ENCODE measurements at regions not wholly inside any gene's neighbourhood (a gene's known extent, or its start where the extent isn't known, plus 50 kb on each side); places are given as distances from the start of the nearest gene placed in this dataset.

- Histone ChIP-seq H4K20me1 (ENCODE audit: control insufficient read depth, extremely low read depth, insufficient read depth, low read length) (no peaks in the 10 kb centered on the region), H3K9me3 (ENCODE audit: control insufficient read depth, insufficient read depth, low read depth, low read length) (no peaks in the 10 kb centered on the region), H3K9ac (ENCODE audit: insufficient read depth, low read length) (no peak overlapping the region), H3K27me3 (ENCODE audit: control insufficient read depth, insufficient read depth, low read length) (no peaks in the 10 kb centered on the region), H3K27ac (ENCODE audit: insufficient read depth, low read length) (no peak overlapping the region), H3K79me2 (ENCODE audit: control insufficient read depth, insufficient read depth, low read length) (no peaks in the 10 kb centered on the region), H2AFZ (ENCODE audit: low read length) (no peak overlapping the region), H3K36me3 (ENCODE audit: control insufficient read depth, insufficient read depth, low read length) (no peaks in the 10 kb centered on the region), H3K4me2 (ENCODE audit: extremely low read depth, insufficient read depth, low read length) (no peak overlapping the region), H3K4me3 (replicated peaks in 1 of 4; ENCODE audit: control extremely low read depth in 1 of 4, insufficient read depth in 1 of 4, low read depth in 3 of 4, low read length in 4 of 4) (no peak overlapping the region), H3K4me1 (ENCODE audit: control insufficient read depth, extremely low read depth, insufficient read depth, low read length) (no peaks in the 10 kb centered on the region)
- TF ChIP-seq, protein P1, sequence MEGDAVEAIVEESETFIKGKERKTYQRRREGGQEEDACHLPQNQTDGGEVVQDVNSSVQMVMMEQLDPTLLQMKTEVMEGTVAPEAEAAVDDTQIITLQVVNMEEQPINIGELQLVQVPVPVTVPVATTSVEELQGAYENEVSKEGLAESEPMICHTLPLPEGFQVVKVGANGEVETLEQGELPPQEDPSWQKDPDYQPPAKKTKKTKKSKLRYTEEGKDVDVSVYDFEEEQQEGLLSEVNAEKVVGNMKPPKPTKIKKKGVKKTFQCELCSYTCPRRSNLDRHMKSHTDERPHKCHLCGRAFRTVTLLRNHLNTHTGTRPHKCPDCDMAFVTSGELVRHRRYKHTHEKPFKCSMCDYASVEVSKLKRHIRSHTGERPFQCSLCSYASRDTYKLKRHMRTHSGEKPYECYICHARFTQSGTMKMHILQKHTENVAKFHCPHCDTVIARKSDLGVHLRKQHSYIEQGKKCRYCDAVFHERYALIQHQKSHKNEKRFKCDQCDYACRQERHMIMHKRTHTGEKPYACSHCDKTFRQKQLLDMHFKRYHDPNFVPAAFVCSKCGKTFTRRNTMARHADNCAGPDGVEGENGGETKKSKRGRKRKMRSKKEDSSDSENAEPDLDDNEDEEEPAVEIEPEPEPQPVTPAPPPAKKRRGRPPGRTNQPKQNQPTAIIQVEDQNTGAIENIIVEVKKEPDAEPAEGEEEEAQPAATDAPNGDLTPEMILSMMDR (conservative IDR thresholded peaks at IDR 0.05 in 1 of 2, IDR thresholded peaks at IDR 0.05 in 1 of 2; ENCODE audit: low read depth in 1 of 2, low read length in 2 of 2): no peak
- no peak for TF ChIP-seq EZH2 (IDR thresholded peaks at IDR 0.05; ENCODE audit: low read length, missing control alignments)
- DNase-seq (ENCODE audit: low read depth in 2 of 2): no peak
These were observed 159.2 kb upstream of the ALDH1B1 start for GRCh38 chr9:38233343-38233742.

- no peak overlapping the region for H3K4me2 ChIP-seq (ENCODE audit: extremely low read depth, insufficient read depth, low read length)
- H4K20me1 ChIP-seq (ENCODE audit: control insufficient read depth, extremely low read depth, insufficient read depth, low read length): no peaks in the 10 kb centered on the region
- no peaks in the 10 kb centered on the region for H3K4me1 ChIP-seq (ENCODE audit: control insufficient read depth, extremely low read depth, insufficient read depth, low read length)
- no peak for DNase-seq (ENCODE audit: low read depth in 2 of 2)
- H3K27ac ChIP-seq (ENCODE audit: insufficient read depth, low read length): no peak overlapping the region
- H3K9ac ChIP-seq (ENCODE audit: insufficient read depth, low read length): no peak overlapping the region
- H3K9me3 ChIP-seq (ENCODE audit: control insufficient read depth, insufficient read depth, low read depth, low read length): no peaks in the 10 kb centered on the region
- H2AFZ ChIP-seq (ENCODE audit: low read length): no peak overlapping the region
- H3K4me3 ChIP-seq (replicated peaks in 1 of 4; ENCODE audit: control extremely low read depth in 1 of 4, insufficient read depth in 1 of 4, low read depth in 3 of 4, low read length in 4 of 4): no peak overlapping the region
- no peaks in the 10 kb centered on the region for H3K79me2 ChIP-seq (ENCODE audit: control insufficient read depth, insufficient read depth, low read length)
- no peaks in the 10 kb centered on the region for H3K36me3 ChIP-seq (ENCODE audit: control insufficient read depth, insufficient read depth, low read length)
- no peaks in the 10 kb centered on the region for H3K27me3 ChIP-seq (ENCODE audit: control insufficient read depth, insufficient read depth, low read length)
- TF ChIP-seq EZH2 (IDR thresholded peaks at IDR 0.05; ENCODE audit: low read length, missing control alignments): no peak
- TF ChIP-seq, protein P1 (conservative IDR thresholded peaks at IDR 0.05 in 1 of 2, IDR thresholded peaks at IDR 0.05 in 1 of 2; ENCODE audit: low read depth in 1 of 2, low read length in 2 of 2): no peak
These were observed 159.6 kb upstream of the ALDH1B1 start for GRCh38 chr9:38232895-38233294.

DNA sequence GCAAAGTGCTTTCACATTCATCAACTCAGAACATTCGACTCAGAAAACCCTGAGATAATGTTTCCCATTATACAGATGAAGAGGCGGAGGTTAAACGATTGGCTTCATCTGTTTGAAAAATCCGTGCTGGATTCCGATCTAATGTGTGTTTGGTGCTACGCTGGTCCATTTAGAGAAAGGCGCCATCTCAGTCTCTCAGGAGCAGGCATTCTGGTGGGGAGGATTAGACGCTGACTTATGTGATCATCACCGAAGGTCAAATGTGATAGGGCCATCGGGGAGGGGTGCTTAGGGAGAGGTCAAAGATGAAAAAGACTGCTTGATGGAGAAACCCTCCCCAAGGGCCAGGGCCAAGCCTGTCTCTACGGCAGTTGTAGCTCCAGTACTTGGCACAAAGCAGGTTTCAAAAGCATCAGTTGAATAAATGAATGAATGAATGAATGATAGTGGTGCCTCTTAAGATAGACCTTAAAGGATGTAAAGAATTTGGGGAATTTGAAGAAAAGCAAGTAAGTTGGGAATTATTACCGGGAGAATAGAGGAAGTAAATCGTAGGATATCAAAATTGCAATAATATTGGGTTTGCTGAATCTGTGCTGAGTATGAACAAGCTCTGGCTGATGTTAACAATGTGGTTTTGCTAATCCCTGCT, 160.6 kb upstream of the SHB start:
- no peaks in the 10 kb centered on the region for H3K36me3 ChIP-seq (ENCODE audit: control insufficient read depth, insufficient read depth, low read length)
- no peak overlapping the region for H3K4me3 ChIP-seq (replicated peaks in 1 of 4; ENCODE audit: control extremely low read depth in 1 of 4, insufficient read depth in 1 of 4, low read depth in 3 of 4, low read length in 4 of 4)
- TF ChIP-seq, protein P1 (conservative IDR thresholded peaks at IDR 0.05 in 1 of 2, IDR thresholded peaks at IDR 0.05 in 1 of 2; ENCODE audit: low read depth in 1 of 2, low read length in 2 of 2): no peak
- TF ChIP-seq EZH2 (IDR thresholded peaks at IDR 0.05; ENCODE audit: low read length, missing control alignments): no peak
- H3K9ac ChIP-seq (ENCODE audit: insufficient read depth, low read length): no peak overlapping the region
- peaks cover 8% of the 10 kb centered on the region for H3K27me3 ChIP-seq (ENCODE audit: control insufficient read depth, insufficient read depth, low read length)
- no peaks in the 10 kb centered on the region for H3K79me2 ChIP-seq (ENCODE audit: control insufficient read depth, insufficient read depth, low read length)
- no peaks in the 10 kb centered on the region for H3K9me3 ChIP-seq (ENCODE audit: control insufficient read depth, insufficient read depth, low read depth, low read length)
- no peak overlapping the region for H2AFZ ChIP-seq (ENCODE audit: low read length)
- H4K20me1 ChIP-seq (ENCODE audit: control insufficient read depth, extremely low read depth, insufficient read depth, low read length): no peaks in the 10 kb centered on the region
- no peak for DNase-seq (ENCODE audit: low read depth in 2 of 2)
- H3K27ac ChIP-seq (ENCODE audit: insufficient read depth, low read length): no peak overlapping the region
- H3K4me2 ChIP-seq (ENCODE audit: extremely low read depth, insufficient read depth, low read length): no peak overlapping the region
- no peaks in the 10 kb centered on the region for H3K4me1 ChIP-seq (ENCODE audit: control insufficient read depth, extremely low read depth, insufficient read depth, low read length)
